K562 (cell line): ENCODE measurements at regions not wholly inside any gene's neighbourhood (a gene's known extent, or its start where the extent isn't known, plus 50 kb on each side); places are given as distances from the start of the nearest gene placed in this dataset.

Source experiments
- ATAC-seq: fragments of 200-7000 bp; cut with Tn5 transposase; 3 replicates; pipeline ENCODE4 v1.9.1; 2020; ENCODE audit warnings: moderate library complexity
- BruUV-seq: library from RNA; stranded (reverse); fragments of 400-500 nt; replicated peaks from 2 replicates; lab custom pipeline; 2021; lab: Mats Ljungman, UMichigan
- CTCF ChIA-PET: fragments of 300-600 bp; formaldehyde crosslinking; extraction: SDS; loops from one replicate; lab custom pipeline; 2021; ENCODE audit warnings: low intra/inter-chr PET ratio; lab: Yijun Ruan, JAX
- POLR2A ChIA-PET: fragments of 300-600, 350-650 bp; sonication (Branson Sonifier 250); formaldehyde crosslinking; extraction: SDS; loops from one replicate; lab custom pipeline; 2021; ENCODE audit warnings: antibody characterized with exemption, inconsistent platforms; lab: Yijun Ruan, JAX
- DNase-seq, 4 experiments: peaks; one replicate each; pipeline versions ENCODE4 v3.0.0 to v3.0.0-alpha.2; 2011 to 2018; ENCODE audit warnings: low spot score in 3 of 4, mixed read lengths in 3 of 4; ENCODE audit errors: extremely low read depth in 1 of 4
- FAIRE-seq: peaks from 2 replicates; lab custom pipeline; 2011; peaks lifted over from hg19 to GRCh38; lab: Jason Lieb, UNC
- H2AFZ ChIP-seq: 2 replicates; pipeline ENCODE4 v1.6.0; 2011; ENCODE audit warnings: low read depth, low read length, control low read depth, inconsistent platforms
- H3K27ac ChIP-seq: fragments of 200-600 bp; 3 replicates; pipeline ENCODE4 v1.8.0; 2011; ENCODE audit warnings: low read depth, mild to moderate bottlenecking, control low read depth, inconsistent platforms, low read length, moderate library complexity, mixed read lengths; ENCODE audit errors: extremely low read depth
- H3K27me3 ChIP-seq, 2 experiments: fragments of 300-600 bp in 1 of 2; 2 replicates in 1 of 2; 3 replicates in 1 of 2; pipeline versions ENCODE4 v1.6.0 to v1.8.0; 2011; ENCODE audit warnings: inconsistent platforms in 2 of 2, low read length in 2 of 2, mild to moderate bottlenecking in 1 of 2, mixed read lengths in 1 of 2, moderate library complexity in 1 of 2; ENCODE audit not compliant: control insufficient read depth in 2 of 2, insufficient read depth in 2 of 2
- H3K36me3 ChIP-seq: fragments of 300-600 bp; 3 replicates; pipeline ENCODE4 v1.8.0; 2011; ENCODE audit warnings: mild to moderate bottlenecking, low read length, inconsistent platforms; ENCODE audit not compliant: control insufficient read depth, insufficient read depth
- H3K4me1 ChIP-seq, 2 experiments: fragments of 200-600 bp in 1 of 2; replicated peaks in 1 of 2; 2 replicates in 1 of 2; 3 replicates in 1 of 2; pipeline versions ENCODE4 v1.5.1 to v1.8.0; 2011; ENCODE audit warnings: inconsistent platforms in 2 of 2, low read length in 2 of 2, mild to moderate bottlenecking in 1 of 2, mixed read lengths in 1 of 2, moderate library complexity in 1 of 2; ENCODE audit not compliant: control insufficient read depth in 2 of 2, insufficient read depth in 2 of 2
- H3K4me2 ChIP-seq: 2 replicates; pipeline ENCODE4 v1.6.1; 2011; ENCODE audit warnings: low read length, control low read depth, inconsistent platforms, mixed read lengths; ENCODE audit not compliant: insufficient read depth
- H3K4me3 ChIP-seq: fragments of 200-600 bp; sonication (generic), shearing (Covaris generic); 2 replicates; pipeline ENCODE4 v1.5.1; 2016; ENCODE audit warnings: control low read depth, inconsistent platforms
- H3K79me2 ChIP-seq: fragments of 200-600 bp; 3 replicates; pipeline ENCODE4 v1.8.0; 2011; ENCODE audit warnings: low read length, inconsistent platforms; ENCODE audit not compliant: control insufficient read depth, insufficient read depth
- H3K9ac ChIP-seq, 2 experiments: 2 replicates each; pipeline versions ENCODE4 v1.6.0 to v1.6.1; 2011; ENCODE audit warnings: low read depth in 2 of 2, low read length in 2 of 2, control low read depth in 1 of 2, inconsistent platforms in 1 of 2, mild to moderate bottlenecking in 1 of 2, mixed read lengths in 1 of 2; ENCODE audit not compliant: insufficient read depth in 1 of 2
- H3K9me1 ChIP-seq: one replicate; pipeline ENCODE4 v1.6.0; 2011; ENCODE audit warnings: inconsistent platforms, mild to moderate bottlenecking, low read length, moderate library complexity; ENCODE audit not compliant: control insufficient read depth, insufficient read depth
- H3K9me3 ChIP-seq: replicated peaks from 2 replicates; pipeline ENCODE4 v1.5.1; 2011; ENCODE audit warnings: low read depth, low read length, inconsistent platforms; ENCODE audit not compliant: control insufficient read depth, insufficient read depth
- H4K20me1 ChIP-seq: replicated peaks from 2 replicates; pipeline ENCODE4 v1.6.1; 2011; ENCODE audit warnings: low read length, inconsistent platforms, mixed read lengths; ENCODE audit not compliant: control insufficient read depth, insufficient read depth
- BCLAF1 ChIP-seq, 2 experiments: fragments of 450-650 bp in 1 of 2; IDR thresholded peaks; 2 replicates each; pipeline ENCODE4 v1.6.1; 2011 to 2017; ENCODE audit warnings: low read depth in 2 of 2, antibody characterized with exemption in 1 of 2, borderline replicate concordance in 1 of 2, low read length in 1 of 2, mild to moderate bottlenecking in 1 of 2, mixed read lengths in 1 of 2; ENCODE audit not compliant: control insufficient read depth in 1 of 2
- PHF8 ChIP-seq: fragments of 200-600 bp; sonication (generic); IDR thresholded peaks from 2 replicates; pipeline ENCODE4 v1.6.1; 2012; ENCODE audit warnings: mixed run types, mild to moderate bottlenecking, inconsistent platforms, low read length, moderate library complexity, borderline replicate concordance
- SMAD1 ChIP-seq: fragments of 150-350 bp; IDR thresholded peaks from 2 replicates; pipeline ENCODE4 v1.6.1; 2014; ENCODE audit warnings: low read length, low read depth; ENCODE audit not compliant: partially characterized antibody
- ZNF512 ChIP-seq: IDR thresholded peaks from 2 replicates; pipeline ENCODE4 v1.6.1; 2016; ENCODE audit warnings: missing genetic modification characterization, missing compliant biosample characterization
- WGBS: fragments of 100-300 bp; shearing (Covaris generic); methylation state at CpG from one replicate; pipeline ENCODE4 v1.1.6; 2016; ENCODE audit warnings: low coverage, mixed read lengths; ENCODE audit not compliant: insufficient coverage; ENCODE audit errors: missing lambda C conversion rate; 5-methylcytosine and 5-hydroxymethylcytosine counted together
- in situ Hi-C: fragments of 300-500 bp; cut with MboI; formaldehyde crosslinking; loops from 4 replicates; pipeline ENCODE4 v1.15.0; 2018; ENCODE audit warnings: inconsistent platforms, mixed read lengths
- intact Hi-C: fragments of 100-400 bp; cut with micrococcal nuclease; formaldehyde crosslinking; loops from 2 replicates; pipeline ENCODE4 v1.14.2; 2022

- Histone ChIP-seq H3K4me3 (no peak overlapping the region), H2AFZ (no peak overlapping the region), H3K36me3 (no peaks in the 10 kb centered on the region), H3K27me3 (no peaks in the 10 kb centered on the region), H3K4me1 (no peaks in the 10 kb centered on the region), H3K4me2 (no peak overlapping the region), H3K79me2 (no peaks in the 10 kb centered on the region), H3K9me1 (no peaks in the 10 kb centered on the region), H3K9ac (no peak overlapping the region), H3K27ac (no peak overlapping the region), H4K20me1 (no peaks in the 10 kb centered on the region), H3K9me3 (no peaks in the 10 kb centered on the region)
- no TSS peak for BruUV-seq
- DNase-seq, result no peak
- intact Hi-C loops, result no loop called here
- CTCF ChIA-PET, result no interaction called here
- POLR2A ChIA-PET, result no interaction called here
- TF ChIP-seq SMAD1 (no peak), PHF8 (no peak)
- no peak for ATAC-seq
- FAIRE-seq, result no peak
- in situ Hi-C loops, result no loop called here
- WGBS, result 0% methylated on average over 3 of the region's 3 CpGs
Observed at GRCh38 chr3:191119415-191120295, 79.4 kb upstream of the OSTN start.

GRCh38 chr3:191111722-191112121 lies 87.3 kb upstream of the OSTN start:
- no peaks in the 10 kb centered on the region for H4K20me1 ChIP-seq
- intact Hi-C loops, result no loop called here
- H3K9me3 ChIP-seq, result no peaks in the 10 kb centered on the region
- no peak overlapping the region for H3K4me3 ChIP-seq
- no peak for FAIRE-seq
- no TSS peak for BruUV-seq
- H3K4me2 ChIP-seq, result no peak overlapping the region
- POLR2A ChIA-PET, result no interaction called here
- WGBS, result 0% methylated on average over 3 of the region's 3 CpGs
- ATAC-seq, result no peak
- H3K9ac ChIP-seq, result no peak overlapping the region
- no peaks in the 10 kb centered on the region for H3K79me2 ChIP-seq
- H3K9me1 ChIP-seq, result no peaks in the 10 kb centered on the region
- DNase-seq, result no peak
- in situ Hi-C loops, result no loop called here
- no peak overlapping the region for H2AFZ ChIP-seq
- no peak overlapping the region for H3K27ac ChIP-seq
- CTCF ChIA-PET, result no interaction called here
- no peaks in the 10 kb centered on the region for H3K36me3 ChIP-seq
- H3K4me1 ChIP-seq, result no peaks in the 10 kb centered on the region
- no peaks in the 10 kb centered on the region for H3K27me3 ChIP-seq
- TF ChIP-seq ZNF512 (tag), result no peak
- no peak for TF ChIP-seq BCLAF1 (IDR thresholded peaks at IDR 0.05; ENCODE audit: borderline replicate concordance in 1 of 2, control insufficient read depth in 1 of 2, low read depth in 2 of 2, low read length in 1 of 2)
